GM19467 (cell line): ENCODE measurements at regions not wholly inside any gene's neighbourhood (a gene's known extent, or its start where the extent isn't known, plus 50 kb on each side); places are given as distances from the start of the nearest gene placed in this dataset.

ENCODE experiments used
- ATAC-seq: cut with Tn5 transposase; IDR thresholded peaks from one replicate; pipeline ENCODE4 v1.9.1; 2021; ENCODE audit warnings: mild to moderate bottlenecking, moderate library complexity; ENCODE audit not compliant: unreplicated experiment

DNA sequence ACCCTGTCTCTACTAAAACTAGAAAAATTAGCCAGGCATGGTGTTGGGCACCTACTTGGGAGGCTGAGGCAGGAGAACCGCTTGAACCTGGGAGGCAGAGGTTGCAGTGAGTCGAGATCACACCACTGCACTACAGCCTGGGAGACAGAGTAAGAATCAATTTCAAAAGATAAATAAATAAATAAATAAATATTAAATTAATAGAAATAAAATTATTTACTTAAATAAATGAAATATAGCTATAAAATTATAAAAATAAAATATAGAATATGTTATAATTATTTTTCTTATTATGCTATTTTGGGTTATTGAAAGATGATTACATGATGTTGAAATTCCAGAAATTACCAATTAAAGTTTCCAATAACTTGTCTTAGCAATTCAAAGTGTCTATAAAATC lies 1029.8 kb upstream of the AGA start:
- no peak for ATAC-seq

DNA sequence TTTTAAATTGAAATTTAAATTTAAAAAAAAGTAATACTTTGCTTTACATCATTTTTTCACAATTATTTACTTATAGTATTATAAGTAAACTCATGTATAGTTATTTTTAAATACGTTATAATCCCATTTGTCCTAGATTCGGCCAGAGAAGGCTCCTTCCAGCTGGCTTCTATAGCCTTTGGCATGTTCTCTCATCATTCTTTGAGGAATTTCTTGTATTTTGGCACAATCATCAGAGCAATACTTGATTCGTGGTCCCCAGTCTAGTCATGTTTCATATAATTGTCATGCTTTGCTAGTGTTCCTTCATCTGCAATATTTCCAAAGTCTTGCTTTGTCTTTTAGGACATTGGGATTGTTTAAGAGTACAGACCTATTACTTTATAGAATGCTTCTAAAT lies 1037.9 kb upstream of the AGA start:
- no peak for ATAC-seq

DNA sequence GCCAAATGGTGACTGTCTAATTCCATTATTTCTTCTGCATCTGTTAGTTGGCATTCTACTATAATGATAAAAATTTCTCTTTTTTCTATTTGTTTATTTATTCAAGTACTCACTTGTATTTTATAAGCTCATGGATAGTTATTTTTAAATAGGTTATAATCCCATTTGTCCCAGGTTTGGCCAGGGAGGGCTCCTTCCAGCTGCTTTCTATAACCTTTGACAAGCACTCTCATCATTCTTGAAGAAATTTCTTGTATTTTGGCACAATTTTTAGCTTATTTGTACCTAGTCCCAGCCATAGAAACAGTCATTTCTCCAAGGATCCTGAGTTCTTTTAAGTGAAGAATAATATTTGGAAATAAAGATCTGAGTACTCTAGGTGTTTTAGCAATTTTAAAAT lies 1038.6 kb upstream of the AGA start:
- no peak for ATAC-seq

- no peak for ATAC-seq
Measured at GRCh38 chr4:178481564-178481963, 1039.3 kb upstream of the AGA start.

DNA sequence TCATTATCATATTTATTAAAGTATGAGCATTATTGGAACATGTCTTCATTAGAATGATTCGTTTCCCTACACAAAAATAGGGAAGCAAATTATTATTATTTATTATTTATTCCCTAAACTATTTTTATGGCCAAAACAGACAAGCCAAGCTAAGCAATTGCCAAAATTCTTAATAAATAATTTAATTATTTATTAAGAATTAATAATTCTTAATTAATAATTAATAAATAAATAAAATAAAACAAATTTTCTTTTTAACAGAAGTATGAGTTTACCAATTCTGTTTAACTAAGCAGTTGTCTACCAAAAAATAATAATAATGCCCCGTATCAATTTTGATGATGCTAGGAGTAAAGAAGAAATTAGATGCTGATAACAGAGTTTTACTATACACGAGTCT lies 1080.8 kb upstream of the AGA start:
- no peak for ATAC-seq

- ATAC-seq = no peak
Measured at GRCh38 chr4:178535939-178536579, 1093.8 kb upstream of the AGA start.

DNA sequence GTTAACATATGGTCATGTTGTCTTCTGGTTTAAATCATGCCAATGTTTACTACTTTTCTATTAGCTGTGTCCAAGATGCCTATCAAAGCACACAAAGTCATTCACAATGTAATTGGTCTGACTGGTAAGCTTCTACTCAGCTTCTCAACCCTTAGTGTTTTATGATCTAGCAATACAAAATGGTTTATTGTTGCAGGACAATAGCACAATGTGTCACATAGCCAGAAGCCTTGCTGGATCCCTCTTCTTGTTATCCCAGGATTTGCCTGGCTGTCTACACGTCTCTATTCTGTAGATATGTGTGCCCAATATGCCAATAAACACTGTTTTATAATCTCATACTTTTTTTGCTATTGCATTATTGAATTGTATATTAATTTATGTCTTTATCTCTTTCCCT lies 1111.0 kb upstream of the AGA start:
- no peak for ATAC-seq

DNA sequence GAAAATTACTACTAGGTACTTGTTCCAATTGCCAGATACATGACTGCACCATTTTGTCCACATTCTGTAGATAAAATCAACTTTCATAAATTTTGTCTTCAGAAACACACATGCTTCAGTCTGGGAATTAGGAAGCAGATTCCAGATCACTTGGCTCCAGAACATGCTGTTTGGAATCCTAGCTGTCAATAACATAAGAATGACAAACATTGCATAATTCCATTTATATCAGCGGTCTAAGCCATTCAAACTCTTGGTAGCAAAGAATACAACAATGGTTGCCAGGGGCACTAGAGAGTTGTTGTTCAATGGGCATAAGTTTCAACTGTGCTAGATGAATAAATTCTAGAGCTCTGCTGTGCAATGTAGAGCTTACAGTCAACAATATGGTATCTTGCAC lies 1112.1 kb upstream of the AGA start:
- no peak for ATAC-seq

DNA sequence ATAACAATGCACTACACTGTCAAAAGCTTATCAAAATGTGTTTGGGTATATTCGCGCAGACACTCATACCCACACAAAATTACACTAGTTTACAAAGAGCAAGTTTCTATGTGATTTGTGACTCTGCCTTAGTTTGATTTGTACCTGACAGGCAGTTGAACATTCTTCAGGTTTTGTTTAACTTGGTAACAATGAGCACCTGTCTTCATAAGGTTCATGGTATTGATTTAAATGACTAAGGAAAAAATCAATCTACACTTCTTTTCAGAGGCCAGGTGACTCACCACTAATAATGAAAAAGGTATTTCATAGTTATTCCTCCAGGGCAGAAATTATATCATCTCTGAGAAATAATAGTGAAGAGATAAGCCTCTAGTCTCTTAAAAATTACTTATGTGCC lies 1114.6 kb upstream of the AGA start:
- no peak for ATAC-seq

GRCh38 chr4:178577933-178578332 lies 1135.7 kb upstream of the AGA start:
- ATAC-seq = no peak

- no peak for ATAC-seq
Measured at GRCh38 chr4:178595500-178596138, 1153.4 kb upstream of the AGA start.

- ATAC-seq = no peak
Measured at GRCh38 chr4:178598672-178599071, 1156.4 kb upstream of the AGA start.

- ATAC-seq = no peak
Measured at GRCh38 chr4:178599521-178599920, 1157.3 kb upstream of the AGA start.

GRCh38 chr4:178602833-178603232 lies 1160.6 kb upstream of the AGA start:
- no peak for ATAC-seq

DNA sequence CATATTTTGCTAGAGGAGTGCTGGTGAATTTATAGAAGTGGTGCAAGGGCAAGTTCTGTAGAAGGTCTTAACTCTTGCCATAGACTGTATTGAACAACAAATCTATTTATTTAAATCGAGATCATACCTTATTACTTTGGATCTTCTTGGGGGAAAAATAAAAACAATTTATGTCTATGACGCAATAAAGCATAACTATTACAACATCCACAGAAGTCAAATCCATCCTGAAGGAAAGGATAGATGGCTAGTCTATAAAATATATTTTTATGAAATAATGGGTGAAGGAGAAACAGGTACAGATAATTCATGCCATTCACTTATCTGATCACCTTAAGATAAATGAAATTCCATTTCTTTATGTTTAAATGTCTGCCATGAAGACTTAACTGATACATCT lies 1168.8 kb upstream of the AGA start:
- ATAC-seq = no peak

- no peak for ATAC-seq
Measured at GRCh38 chr4:178612733-178613132, 1170.5 kb upstream of the AGA start.

DNA sequence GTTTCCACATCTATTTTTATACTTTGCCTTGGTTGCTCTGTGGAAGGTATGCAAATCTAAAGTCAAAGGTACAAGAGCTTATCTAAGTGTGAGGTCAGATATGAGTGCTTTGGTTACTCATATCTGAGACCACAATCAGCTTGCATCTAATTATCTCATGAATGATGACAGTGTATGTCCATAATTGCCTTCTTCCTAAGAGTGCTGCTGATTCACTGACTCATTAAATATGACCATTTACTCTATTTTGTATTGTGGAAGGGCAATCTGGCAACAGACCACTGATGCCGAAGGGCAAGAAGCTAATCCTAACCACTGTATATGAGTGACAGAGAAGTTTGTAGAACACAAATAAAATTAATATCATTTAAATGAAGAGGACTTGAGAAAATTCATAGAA lies 1190.2 kb upstream of the AGA start:
- ATAC-seq = no peak

- ATAC-seq = no peak
Measured at GRCh38 chr4:178633263-178633662, 1191.0 kb upstream of the AGA start.

DNA sequence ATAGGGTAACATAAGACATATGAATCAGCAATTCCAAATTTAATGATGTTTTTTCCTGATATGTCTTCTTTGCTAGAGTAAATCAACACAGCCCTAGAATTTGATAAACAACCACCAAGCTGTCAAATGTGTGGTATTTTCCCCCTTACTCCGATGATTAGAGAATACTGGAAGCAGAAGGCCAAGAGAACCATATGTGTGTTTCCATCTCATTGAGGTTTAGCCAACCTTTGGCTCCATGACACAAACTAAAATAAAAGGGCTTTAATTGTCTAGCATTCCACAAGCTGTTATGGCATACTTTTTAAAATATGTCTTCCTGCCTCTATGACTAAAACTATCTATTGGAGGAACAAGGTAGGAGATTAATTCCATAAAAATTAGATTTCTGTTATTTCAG lies 1222.4 kb upstream of the AGA start:
- ATAC-seq = no peak

GRCh38 chr4:178665916-178666315 lies 1223.7 kb upstream of the AGA start:
- no peak for ATAC-seq

DNA sequence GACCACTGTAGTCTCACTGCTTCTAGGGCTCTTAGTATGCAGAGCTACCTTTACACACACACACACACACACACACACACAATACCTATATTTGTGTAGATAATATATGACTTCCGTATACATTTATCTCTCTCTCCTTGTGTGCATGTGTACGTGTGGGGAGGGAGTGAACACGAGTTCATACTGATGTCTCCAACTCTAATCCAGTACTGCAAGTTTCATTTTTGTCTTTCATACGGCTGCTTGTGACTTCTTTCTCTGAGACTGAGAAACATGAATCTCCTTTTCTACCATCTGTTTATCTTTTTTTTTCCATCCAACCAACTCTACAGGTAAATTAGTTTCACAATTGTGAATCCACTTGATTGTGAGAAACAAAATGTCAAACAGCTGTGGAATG lies 1229.5 kb upstream of the AGA start:
- ATAC-seq = no peak

DNA sequence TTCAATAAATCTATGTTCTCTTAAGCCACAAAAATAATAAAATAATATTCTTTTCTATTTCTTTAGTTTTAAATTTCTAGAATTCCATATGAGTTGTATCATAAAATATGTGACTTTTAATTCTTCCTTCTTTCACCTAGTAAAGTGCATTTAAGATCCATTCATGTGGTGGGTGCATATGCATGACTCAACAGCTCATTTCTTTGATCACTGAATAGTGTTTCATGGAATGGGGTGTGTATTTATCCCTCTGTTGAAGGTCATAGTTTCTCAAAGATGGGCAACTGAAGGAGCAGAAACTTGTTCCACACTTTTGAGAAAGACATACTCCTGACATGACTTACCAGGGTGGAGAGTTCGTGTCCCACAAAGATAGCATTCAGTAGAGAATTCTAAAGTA lies 1230.3 kb upstream of the AGA start:
- ATAC-seq = no peak

DNA sequence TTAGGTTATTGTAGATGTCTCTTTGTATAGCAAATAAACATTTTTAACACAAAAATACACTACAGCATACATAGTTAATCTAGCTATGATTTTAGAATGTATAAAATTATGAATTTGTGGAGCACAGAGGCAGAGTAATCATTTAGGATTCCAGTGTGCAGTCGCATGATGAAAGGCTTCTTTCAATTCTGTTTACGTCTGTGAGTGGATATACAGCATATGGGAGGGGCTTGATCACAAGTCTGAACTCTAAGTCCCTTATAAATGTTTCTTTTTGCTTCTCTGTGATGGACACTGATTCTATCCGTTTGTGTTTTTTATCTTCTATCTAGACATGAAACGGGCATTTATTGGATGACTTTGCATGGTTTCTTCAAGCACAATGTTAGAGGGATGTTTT lies 1239.6 kb upstream of the AGA start:
- no peak for ATAC-seq
